HG02870 (cell line): ENCODE measurements at regions not wholly inside any gene's neighbourhood (a gene's known extent, or its start where the extent isn't known, plus 50 kb on each side); places are given as distances from the start of the nearest gene placed in this dataset.

Experiments
- ATAC-seq: cut with Tn5 transposase; IDR thresholded peaks from one replicate; pipeline ENCODE4 v1.9.1; 2021; ENCODE audit warnings: mild to moderate bottlenecking, moderate library complexity; ENCODE audit not compliant: unreplicated experiment

DNA sequence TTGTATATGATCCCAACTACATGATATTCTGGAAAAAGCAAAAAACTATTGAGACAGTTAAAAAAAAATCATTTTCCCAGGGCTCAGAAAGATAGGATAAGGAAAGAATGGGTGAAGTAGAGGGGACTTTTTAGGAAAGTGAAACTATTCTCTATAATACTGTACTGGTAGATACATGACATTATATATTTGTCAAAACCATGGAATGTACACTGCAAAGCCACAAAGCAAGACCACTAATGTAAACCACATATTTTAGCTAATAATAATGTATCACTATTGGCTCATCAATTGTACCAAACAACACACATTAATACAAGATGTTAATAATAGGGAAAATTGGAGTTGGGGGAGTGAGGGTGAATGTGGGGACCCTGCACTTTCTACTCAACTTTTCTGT, 182.6 kb downstream of the EFNB2 start:
- no peak for ATAC-seq

DNA sequence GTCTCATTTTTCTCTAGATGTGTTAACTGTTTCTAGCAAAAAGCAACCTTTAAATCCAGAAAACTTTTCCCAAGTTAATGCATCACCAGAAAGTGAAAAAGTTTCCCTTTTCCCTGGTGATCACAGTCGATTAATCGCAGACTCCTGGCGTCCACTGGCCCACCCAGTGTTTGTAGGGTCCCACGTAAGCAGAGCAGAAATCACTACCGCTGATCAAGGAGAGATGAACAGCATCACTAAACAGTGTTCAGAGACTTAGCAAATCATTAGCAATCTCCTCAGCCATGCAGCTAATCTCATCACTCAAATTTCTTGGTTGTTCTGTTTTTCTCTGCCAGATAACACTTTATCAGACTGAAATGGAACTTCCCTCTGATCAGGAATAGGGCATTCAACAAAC, 184.2 kb downstream of the EFNB2 start:
- no peak for ATAC-seq

DNA sequence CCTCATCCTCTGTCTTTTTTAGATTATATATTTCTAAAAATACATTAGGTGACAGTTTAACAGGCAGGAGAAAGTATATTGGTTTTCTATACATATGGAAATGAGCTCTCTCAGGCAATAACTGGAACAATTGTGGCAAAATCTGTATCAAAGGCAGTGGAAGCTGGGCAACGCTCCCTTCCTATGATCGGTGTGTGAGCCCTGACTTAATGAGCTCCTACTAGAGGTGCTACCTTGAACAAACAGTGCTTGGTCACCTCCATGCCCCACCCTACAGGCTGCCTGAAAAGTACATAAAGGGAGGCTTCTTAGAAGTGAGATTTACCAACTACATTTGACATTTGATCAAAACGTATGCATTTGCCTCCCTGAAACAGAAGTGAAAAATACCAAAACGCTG, 185.3 kb downstream of the EFNB2 start:
- ATAC-seq = no peak

DNA sequence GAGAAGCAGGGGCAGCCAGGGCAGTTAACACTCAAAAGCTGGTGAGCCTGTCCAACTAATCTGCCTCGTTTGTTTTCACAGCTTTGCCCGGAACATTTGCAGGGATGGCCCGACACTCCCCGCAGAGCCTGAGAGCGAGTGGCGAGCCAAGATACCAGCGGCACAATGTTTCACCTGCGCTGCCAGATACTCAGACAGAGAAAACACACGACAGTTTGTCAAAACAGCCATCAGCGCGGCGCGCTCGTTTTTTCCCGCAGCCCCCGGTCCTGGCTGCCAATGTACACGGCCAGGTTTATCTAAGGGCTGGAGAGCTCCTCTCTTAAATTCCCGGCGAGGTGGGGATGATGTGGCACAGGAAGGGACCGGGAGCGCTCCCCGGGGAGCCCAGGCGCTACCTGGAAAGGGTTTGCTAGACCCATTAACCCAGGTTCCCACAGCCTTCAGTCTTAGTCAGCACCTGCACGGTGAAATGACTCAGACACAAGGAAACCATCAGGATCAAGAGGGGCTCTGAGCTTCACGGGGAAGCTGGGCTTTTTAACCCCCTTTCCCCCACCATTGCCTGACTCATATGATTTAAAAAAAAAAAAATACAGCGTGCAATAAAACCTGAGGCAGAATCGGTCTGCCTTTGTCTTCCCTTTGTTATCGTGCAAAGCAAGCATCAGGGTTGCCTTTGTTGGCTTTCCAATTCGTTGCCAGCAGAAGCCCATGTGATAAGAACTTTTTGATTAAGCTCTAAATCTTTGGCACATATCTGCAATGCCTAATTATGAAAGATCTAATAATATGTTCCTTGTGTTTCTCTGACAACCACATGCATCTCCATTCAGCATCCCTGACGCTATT, 186.2 kb downstream of the EFNB2 start:
- no peak for ATAC-seq

DNA sequence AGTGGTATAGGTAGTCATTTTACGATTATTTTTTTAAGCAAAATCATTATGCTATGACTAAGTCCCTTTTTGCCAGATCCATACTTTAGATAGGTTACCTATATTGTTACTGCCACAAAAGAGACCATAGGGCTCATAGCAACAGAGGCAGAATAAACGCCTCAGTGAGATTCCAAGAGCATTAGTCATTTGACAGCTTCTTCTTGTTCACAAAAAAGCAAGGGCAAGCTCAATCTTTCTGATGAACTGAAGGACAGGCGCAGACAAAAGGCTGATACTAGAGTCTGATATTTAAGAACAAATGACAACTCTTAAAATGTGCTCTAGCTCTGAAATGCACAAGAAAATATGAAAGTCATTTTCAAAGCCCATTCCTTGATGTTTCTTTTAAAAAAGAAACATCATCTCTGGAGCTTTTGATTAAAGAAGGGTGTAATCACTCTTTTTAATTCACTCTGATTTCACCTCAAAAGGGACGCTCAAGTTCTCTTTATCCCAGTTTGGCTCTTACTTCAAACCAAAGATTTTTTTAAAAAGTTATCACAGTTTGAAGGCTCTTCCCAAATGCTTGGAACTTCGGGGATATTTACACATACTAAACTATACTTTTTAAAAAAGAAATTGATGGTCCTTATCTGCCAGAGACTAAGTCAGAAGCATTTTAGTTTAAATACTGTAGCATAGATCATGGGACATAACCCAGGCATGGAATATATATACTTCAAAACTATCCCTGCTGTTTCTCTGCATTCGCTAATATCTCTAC, 187.2 kb downstream of the EFNB2 start:
- no peak for ATAC-seq

DNA sequence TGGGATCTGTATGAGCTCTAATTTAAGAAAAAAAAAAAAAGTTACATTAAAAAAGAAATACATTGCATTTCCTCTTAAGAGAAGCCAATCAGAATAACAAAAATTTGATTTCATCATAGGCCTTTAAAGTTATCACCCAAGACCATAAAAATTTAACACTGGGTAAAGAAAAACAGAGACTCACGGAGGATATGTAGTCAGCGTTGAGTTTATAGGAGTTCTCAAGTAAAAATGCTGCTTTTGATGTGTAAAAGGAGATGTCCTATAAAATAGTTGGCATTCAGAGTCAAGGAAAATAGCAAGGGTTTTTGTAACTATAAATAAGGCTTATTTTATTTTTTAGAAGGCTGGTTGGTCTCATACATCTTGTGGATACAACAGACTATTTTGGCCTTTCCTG, 191.1 kb downstream of the EFNB2 start:
- ATAC-seq = no peak

DNA sequence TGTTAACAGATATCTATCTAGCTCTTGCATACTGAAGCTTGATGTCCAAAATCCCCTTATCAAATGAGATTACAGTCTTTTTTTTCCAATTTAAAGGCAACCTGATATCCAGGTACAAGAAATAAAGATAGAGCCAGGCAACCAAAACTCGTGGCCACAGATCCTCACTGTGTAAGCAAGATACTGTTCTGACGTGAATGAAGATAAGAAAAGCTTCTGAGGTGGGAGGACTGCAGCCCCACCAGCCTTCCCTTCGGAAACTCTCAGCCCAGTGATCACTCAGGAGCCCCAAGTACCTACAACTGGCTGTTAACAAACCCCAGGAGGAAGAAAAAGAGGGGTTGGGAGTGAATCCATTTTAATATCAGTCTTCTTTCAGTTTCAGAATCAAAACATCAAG, 191.6 kb downstream of the EFNB2 start:
- ATAC-seq = no peak

DNA sequence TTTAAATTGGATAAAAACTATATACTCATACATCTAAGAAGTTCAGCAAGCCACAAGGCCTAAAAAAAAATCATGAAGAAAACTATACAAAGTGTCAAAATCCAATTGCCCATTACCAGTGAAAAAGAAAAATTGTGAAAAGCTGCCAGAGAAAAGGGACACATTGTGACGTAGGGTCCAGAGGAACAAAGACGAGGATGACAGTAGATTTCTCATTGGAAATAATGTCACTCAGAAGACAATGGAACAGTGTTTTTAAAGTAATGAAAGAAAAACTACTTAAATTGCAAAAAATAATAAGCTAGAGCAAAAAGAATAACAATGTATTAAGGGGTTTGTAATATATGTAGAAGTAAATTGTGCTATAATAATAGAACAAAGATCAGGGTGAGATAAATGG, 195.2 kb downstream of the EFNB2 start:
- no peak for ATAC-seq

DNA sequence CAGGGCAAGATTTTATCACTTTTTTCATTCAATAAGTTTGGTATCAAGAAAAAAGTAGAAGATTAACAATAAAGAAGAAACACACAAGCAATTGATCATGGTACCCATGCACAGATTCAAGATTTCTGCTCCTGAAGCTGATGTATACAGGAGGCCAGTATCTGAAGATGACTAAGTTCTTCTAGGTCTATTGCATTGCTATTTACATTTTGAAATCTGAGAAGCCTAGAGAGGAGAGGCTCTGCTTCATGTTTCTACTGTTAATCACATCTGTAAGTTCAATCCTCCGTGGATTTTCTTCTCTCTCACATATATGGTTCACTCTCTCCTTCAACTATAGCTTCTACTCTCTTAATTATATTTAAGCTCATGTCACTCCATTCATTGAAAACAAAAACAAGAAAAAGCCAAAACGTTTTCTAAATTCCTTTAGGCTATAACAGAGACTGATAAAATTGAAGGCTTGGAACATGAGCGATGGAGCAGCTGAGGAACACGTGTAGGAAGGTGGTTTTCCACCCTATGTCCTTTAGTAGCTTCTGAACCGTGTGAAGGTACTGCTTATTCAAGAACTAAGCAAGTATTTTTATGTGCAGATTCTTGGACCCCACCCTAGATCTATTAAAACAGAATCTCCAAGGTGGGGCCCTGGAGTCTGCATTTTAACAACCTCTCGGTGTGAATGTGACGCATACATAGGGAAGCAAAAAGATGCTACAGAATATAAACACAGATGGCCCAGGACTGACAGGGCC, 198.2 kb downstream of the EFNB2 start:
- no peak for ATAC-seq

DNA sequence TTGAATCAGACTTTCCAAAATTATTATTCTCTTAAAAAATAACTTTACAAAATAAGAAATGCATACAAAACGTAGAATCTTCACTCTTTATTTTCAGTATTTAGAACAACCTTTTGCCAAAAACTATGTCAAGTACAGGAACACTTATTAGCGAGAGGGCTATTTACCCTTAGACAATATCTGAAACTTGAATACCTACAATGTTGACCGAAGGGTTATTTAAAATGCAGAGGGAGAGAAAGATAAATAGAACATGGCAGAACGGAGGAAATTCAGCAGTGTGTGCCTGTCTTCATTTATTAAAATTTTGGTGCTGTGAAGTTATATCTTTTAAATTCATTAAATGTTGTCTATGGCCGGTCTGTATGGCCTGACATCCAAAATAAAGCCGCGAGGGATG, 198.8 kb downstream of the EFNB2 start:
- ATAC-seq = no peak

DNA sequence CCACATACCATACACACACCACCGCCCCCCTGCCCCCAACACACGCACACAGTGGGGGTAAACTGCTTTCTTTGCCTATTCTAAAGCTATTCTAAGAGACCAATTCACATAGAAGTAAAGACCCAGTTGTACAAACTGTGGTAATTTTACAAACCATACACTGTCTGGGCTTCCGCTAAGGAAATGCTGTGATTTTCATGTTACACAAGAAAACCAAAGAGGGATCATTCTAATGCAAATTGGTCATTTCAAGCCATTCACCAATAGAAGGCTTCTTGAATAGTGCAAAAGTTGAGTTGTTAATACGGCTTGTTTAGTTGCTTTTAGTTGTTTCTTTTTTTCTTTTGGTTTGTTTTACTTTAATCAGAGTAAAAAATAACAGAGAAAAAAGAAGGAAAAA, 202.8 kb downstream of the EFNB2 start:
- ATAC-seq = no peak

DNA sequence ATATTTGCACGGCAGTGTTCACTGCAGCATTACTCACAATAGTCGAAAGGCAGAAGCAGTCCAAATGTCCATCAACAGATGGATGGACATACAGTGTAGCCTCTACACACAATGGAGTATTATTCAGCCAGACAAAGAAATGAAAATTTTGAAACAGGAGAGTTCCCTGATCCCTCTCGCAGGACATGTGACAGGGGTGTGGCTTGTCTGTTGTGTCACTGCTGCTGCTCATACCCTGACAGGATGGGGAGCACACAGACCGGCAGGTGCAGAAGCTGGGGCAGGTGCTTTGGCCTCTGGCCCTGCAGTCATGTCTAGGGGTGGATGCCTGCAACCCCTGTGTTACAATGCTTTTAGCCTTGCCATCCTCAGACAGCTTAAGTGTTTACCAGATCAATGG, 204.3 kb downstream of the EFNB2 start:
- ATAC-seq = no peak

DNA sequence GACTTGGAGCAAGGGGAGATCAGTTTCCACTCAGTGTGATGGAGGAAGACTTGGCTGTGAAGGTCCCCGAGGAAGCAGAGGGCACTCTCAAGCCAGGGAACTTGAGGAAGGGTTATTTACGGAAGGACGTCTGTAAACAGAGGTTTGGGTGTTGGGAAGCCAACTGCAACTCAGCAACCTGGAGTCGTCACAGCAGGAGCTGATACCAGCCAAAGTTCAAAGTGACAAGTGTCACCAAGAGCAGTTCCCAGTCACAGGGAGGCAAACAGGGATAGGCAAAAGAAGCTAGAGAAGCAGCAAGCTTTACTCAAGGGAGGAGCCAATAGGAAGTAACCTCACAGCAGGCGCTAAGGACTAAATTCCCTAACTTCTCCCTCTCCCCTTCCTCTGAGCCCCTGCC, 205.5 kb downstream of the EFNB2 start:
- no peak for ATAC-seq

DNA sequence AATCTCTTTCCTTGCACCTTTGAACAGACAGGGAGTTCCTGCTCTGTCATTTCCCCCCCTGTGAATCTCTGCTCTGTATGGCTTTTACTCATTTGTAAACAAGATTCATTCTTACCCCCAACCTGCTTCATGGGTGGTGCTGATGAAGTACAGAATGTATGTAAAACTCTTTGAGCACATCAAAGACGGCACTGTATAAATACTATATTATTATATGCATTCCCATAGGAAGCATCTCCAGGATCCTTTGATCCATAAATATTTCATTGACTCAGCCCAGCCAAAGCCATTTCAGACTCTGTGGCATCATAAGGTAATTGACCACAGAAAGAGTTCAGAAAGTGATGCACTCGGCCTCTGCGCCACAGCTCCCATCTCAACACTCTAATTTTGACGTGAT, 208.7 kb downstream of the EFNB2 start:
- no peak for ATAC-seq

DNA sequence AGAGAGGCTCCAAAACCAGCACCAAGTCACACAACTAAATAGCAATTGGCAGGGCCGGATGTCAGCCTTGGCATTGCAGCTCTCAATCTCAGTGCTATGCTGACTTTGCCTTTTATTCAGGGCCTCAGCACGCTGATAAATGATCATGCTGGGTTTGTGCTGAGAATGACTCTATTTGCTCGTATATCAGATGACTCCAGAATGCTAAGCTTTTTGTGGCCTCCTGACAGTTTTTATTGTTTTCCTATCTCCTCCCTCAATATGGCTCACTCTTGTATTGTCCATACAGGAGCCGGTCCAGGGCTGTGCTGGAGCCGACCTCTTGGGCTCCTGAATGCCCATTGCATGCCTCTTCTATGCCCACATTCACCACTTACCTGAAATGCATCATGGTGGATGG, 211.0 kb downstream of the EFNB2 start:
- ATAC-seq = no peak

DNA sequence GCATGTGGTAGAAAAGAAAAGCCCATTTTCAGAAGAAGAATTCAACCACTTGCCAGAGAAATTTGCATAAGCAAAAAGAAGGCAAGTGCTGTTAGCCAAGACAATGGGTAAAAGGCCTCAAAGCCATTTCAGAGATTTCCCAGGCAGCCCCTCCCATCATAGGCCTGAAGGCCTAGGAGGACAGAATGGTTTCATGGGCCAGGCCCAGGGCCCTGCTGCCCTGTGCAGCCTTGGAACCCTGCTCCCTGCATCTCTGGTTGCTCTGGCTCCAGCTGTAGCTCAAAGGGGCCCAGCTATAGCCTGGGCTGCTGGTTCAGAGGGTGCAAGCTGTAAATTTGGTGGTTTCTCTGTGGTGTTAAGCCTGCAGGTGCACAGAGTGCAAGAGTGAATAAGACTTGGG, 212.8 kb downstream of the EFNB2 start:
- no peak for ATAC-seq

DNA sequence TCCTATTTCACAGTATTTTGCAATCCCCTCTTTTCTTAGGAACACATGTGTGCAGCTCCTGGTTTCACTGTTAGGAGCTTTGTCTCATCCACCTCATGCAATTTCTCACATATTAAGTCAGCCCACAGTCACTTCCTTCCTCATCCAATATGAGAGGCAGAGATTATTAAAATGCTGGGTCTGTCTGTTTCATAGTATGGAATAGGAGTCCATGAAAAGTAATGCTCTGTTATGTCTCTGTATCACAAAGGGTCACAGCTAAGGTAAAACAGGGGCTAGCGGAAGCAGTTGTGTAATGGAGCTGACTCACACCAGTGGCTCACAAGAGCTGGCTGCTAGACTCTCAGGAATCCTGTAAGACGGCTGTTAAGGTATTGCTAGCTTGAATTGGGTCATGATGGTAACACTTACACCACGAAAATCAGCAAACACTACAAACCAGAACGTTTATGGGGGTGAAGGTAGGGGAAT, 216.5 kb downstream of the EFNB2 start:
- ATAC-seq = no peak

DNA sequence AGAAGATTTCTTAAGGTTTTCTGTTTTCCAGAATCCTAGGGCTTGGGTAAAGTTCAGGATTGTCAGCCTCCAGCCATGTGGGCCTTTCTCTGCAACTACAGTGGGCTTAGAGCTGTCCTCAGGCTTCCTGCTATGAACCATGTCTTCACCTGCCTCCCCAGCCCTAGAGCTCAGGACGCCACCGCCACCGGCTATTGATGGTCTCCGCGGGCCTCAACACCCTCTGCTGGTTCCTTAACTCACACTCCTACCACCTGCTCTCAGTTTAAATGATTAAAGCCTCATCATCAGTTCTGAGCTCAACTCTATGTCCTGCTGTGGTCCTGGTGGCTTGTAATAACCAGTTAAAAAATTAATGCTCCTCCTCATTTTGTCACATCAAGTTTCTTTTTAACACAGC, 221.0 kb downstream of the EFNB2 start:
- no peak for ATAC-seq

DNA sequence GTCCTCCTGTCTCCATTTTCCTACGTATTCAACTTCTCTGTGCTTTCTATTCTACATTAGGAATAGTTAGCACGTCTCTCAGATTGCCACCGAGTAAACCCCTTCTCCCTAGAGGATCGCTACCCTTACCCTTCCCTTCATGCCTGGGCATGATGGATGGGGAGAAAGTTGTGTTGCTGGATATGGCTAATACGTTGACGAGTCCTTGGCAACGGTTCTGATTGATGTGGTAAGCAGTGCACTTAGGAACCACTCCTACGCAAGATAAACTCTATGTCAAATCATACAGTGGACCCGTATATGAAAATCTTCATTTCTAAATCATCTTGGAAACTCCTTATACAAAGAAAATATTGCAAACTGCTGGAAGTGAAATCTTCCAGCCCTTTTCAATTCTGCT, 224.5 kb downstream of the EFNB2 start:
- no peak for ATAC-seq

DNA sequence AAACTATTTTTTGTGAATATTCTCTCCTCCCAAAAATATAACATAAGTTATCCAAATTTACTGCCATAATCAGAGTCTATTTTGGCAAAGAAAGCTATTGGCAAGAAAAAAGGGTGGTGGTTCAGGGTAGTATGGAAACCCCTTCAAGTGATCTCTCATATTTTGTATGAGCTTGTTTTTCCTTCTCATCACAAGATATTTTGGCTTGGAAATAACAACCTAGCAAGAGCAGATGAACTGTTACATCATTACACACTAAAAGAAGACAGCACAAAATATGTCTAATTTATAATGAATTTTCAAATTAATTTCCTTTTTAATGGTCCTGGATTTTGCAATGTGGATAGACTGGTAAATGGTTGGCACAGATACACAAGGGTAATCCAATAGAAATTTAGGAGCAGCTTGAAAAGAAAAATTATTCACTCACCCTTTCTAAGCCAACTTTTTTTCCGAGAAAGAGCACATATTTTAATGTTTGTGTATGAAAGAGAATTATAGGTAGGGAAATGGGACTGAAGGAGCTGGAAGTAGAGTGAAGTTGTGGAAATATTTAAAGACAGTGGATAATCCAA, 225.1 kb downstream of the EFNB2 start:
- no peak for ATAC-seq

DNA sequence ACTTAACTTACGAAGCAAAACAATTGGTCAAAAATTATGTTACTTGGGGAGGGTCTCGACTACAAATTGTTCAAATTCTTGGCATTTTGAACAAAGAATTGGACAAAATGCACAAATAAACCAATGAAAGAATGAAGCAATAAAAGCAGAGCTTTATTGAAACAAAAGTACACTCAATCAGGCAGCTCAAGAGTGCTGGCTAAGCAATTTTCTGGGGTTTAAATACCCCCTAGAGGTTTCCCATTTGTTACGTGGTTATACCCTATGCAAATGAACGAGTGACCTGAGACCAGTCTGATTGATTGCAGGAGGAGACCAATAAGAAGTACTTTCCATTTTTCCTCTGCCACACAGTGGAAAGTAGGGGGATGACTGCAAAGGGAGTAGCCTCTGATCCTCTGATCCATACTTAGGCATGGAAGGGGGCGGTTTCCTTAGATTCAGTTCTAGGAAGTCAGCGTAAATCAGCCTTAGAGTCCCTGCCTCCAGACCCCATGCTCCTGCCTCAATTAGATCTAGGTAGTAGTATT, 228.6 kb downstream of the EFNB2 start:
- no peak for ATAC-seq
